HCT116 (cell line): ENCODE measurements at regions not wholly inside any gene's neighbourhood (a gene's known extent, or its start where the extent isn't known, plus 50 kb on each side); places are given as distances from the start of the nearest gene placed in this dataset.

Source experiments
- ATAC-seq: fragments of 200-7000 bp; cut with Tn5 transposase; 2 replicates; pipeline ENCODE4 v1.9.1; 2020; ENCODE audit warnings: mild to moderate bottlenecking, moderate library complexity
- BruUV-seq: library from RNA; stranded (reverse); fragments of 400-500 nt; replicated peaks from 2 replicates; lab custom pipeline; 2021; lab: Mats Ljungman, UMichigan
- CTCF ChIA-PET: fragments of 300-600 bp; sonication (Branson Sonifier 250); formaldehyde crosslinking; loops from one replicate; lab custom pipeline; 2021; ENCODE audit warnings: antibody characterized with exemption; lab: Charles Lee
- POLR2A ChIA-PET: fragments of 300-600, 350-600 bp; sonication (Branson Sonifier 250); formaldehyde crosslinking; loops from one replicate; lab custom pipeline; 2021; ENCODE audit warnings: antibody characterized with exemption; lab: Charles Lee
- RAD21 ChIA-PET, 2 experiments: fragments of 300-600 bp; sonication (Branson Sonifier 250); formaldehyde crosslinking; loops; one replicate each; lab custom pipeline; 2023; ENCODE audit warnings: low total read pairs in 2 of 2; ENCODE audit not compliant: uncharacterized antibody in 2 of 2, unreplicated experiment in 2 of 2, low non-redundant PET in 1 of 2; lab: Charles Lee
- DNase-seq: peaks from one replicate; pipeline ENCODE4 v3.0.0-alpha.2; 2010; ENCODE audit warnings: low read depth, low spot score
- H2AFZ ChIP-seq: fragments of 200-600 bp; shearing (Covaris generic), sonication (generic); 2 replicates; pipeline ENCODE4 v1.6.1; 2017; ENCODE audit warnings: low read depth, mixed run types, mixed read lengths, antibody characterized with exemption, low read length; ENCODE audit not compliant: poor library complexity, severe bottlenecking
- H3K27ac ChIP-seq: 2 replicates; pipeline ENCODE4 v1.5.1; 2012; ENCODE audit warnings: low read depth, low read length
- H3K27me3 ChIP-seq: fragments of 200-600 bp; sonication (generic); 2 replicates; pipeline ENCODE4 v1.6.1; 2016; ENCODE audit warnings: mixed run types, low read length, mixed read lengths; ENCODE audit not compliant: insufficient read depth
- H3K36me3 ChIP-seq, 2 experiments: fragments of 200-500 bp in 1 of 2; fragments of 200-600 bp in 1 of 2; sonication (Bioruptor generic) in 1 of 2; sonication (generic) in 1 of 2; 2 replicates each; pipeline versions ENCODE4 v1.5.1 to v1.6.1; 2014 to 2016; ENCODE audit warnings: low read length in 2 of 2, inconsistent platforms in 1 of 2, mixed read lengths in 1 of 2, mixed run types in 1 of 2; ENCODE audit not compliant: insufficient read depth in 2 of 2, control insufficient read depth in 1 of 2
- H3K4me1 ChIP-seq, 2 experiments: fragments of 200-600 bp in 1 of 2; sonication (generic) in 1 of 2; 2 replicates each; pipeline versions ENCODE4 v1.5.1 to v1.6.1; 2012 to 2017; ENCODE audit warnings: low read length in 2 of 2, inconsistent platforms in 1 of 2, mild to moderate bottlenecking in 1 of 2, mixed read lengths in 1 of 2, mixed run types in 1 of 2, moderate library complexity in 1 of 2; ENCODE audit not compliant: insufficient read depth in 2 of 2, control insufficient read depth in 1 of 2
- H3K4me2 ChIP-seq: fragments of 200-600 bp; sonication (generic); 2 replicates; pipeline ENCODE4 v1.6.1; 2017; ENCODE audit warnings: mixed run types, low read length, mixed read lengths
- H3K4me3 ChIP-seq, 2 experiments: fragments of 200-600 bp in 1 of 2; sonication (generic) in 1 of 2; replicated peaks in 1 of 2; 2 replicates each; pipeline ENCODE4 v1.5.1; 2011 to 2016; ENCODE audit warnings: low read length in 2 of 2, control low read depth in 1 of 2, low read depth in 1 of 2, mild to moderate bottlenecking in 1 of 2, mixed read lengths in 1 of 2, mixed run types in 1 of 2
- H3K79me2 ChIP-seq: fragments of 200-600 bp; sonication (generic); 2 replicates; pipeline ENCODE4 v1.6.1; 2017; ENCODE audit warnings: mild to moderate bottlenecking, mixed run types, low read length, moderate library complexity, mixed read lengths; ENCODE audit not compliant: insufficient read depth
- H3K9ac ChIP-seq: fragments of 200-600 bp; sonication (generic); 2 replicates; pipeline ENCODE4 v1.6.1; 2016; ENCODE audit warnings: low read length, mixed read lengths
- H3K9me2 ChIP-seq: fragments of 200-600 bp; sonication (generic), shearing (Covaris generic); 2 replicates; pipeline ENCODE4 v1.6.1; 2017; ENCODE audit warnings: mixed run types, mild to moderate bottlenecking, moderate library complexity; ENCODE audit not compliant: insufficient read depth
- H3K9me3 ChIP-seq, 2 experiments: fragments of 200-500 bp in 1 of 2; fragments of 200-600 bp in 1 of 2; sonication (Bioruptor generic) in 1 of 2; sonication (generic) in 1 of 2; 2 replicates each; pipeline ENCODE4 v1.6.1; 2014 to 2017; ENCODE audit warnings: low read length in 2 of 2, mixed read lengths in 2 of 2, inconsistent platforms in 1 of 2, low read depth in 1 of 2, mild to moderate bottlenecking in 1 of 2, mixed run types in 1 of 2, moderate library complexity in 1 of 2; ENCODE audit not compliant: control insufficient read depth in 1 of 2, insufficient read depth in 1 of 2
- H4K20me1 ChIP-seq: fragments of 200-600 bp; sonication (generic), shearing (Covaris generic); 2 replicates; pipeline ENCODE4 v1.6.1; 2017; ENCODE audit warnings: mixed run types, mild to moderate bottlenecking, moderate library complexity; ENCODE audit not compliant: insufficient read depth
- EZH2 ChIP-seq: fragments of 200-600 bp; sonication (generic); IDR thresholded peaks from 2 replicates; pipeline ENCODE4 v1.6.1; 2017; ENCODE audit warnings: antibody characterized with exemption, mixed run types
- EZH2phosphoT487 ChIP-seq: fragments of 200-600 bp; IDR thresholded peaks from 2 replicates; pipeline ENCODE4 v1.6.1; 2018; ENCODE audit warnings: antibody characterized with exemption, borderline replicate concordance
- FOSL1 ChIP-seq: IDR thresholded peaks from 2 replicates; pipeline ENCODE4 v1.6.1; 2012; ENCODE audit warnings: low read depth
- JUND ChIP-seq: IDR thresholded peaks from 2 replicates; pipeline ENCODE4 v1.6.1; 2012
- POLR2A ChIP-seq: IDR thresholded peaks from 2 replicates; pipeline ENCODE4 v1.7.0; 2011; ENCODE audit warnings: borderline replicate concordance; ENCODE audit not compliant: insufficient read depth, insufficient read length; ENCODE audit errors: extremely low read depth
- RAD21 ChIP-seq: IDR thresholded peaks from 2 replicates; pipeline ENCODE4 v1.6.1; 2012; ENCODE audit warnings: low read depth, mild to moderate bottlenecking
- REST ChIP-seq: IDR thresholded peaks from 2 replicates; pipeline ENCODE4 v1.6.1; 2012; ENCODE audit warnings: low read depth
- TCF7L2 ChIP-seq: IDR thresholded peaks from 2 replicates; pipeline ENCODE4 v1.7.0; 2011; ENCODE audit warnings: borderline replicate concordance, inconsistent platforms; ENCODE audit not compliant: insufficient read depth, insufficient read length; ENCODE audit errors: extremely low read depth
- YY1 ChIP-seq: IDR thresholded peaks from 2 replicates; pipeline ENCODE4 v1.6.1; 2011; ENCODE audit warnings: low read length, low read depth, moderate library complexity, mild to moderate bottlenecking; ENCODE audit not compliant: insufficient replicate concordance; ENCODE audit errors: extremely low read depth
- ZBTB33 ChIP-seq: IDR thresholded peaks from 2 replicates; pipeline ENCODE4 v1.6.1; 2011; ENCODE audit warnings: mild to moderate bottlenecking, low read length, moderate library complexity; ENCODE audit not compliant: insufficient replicate concordance; ENCODE audit errors: extremely low read depth
- ZFX ChIP-seq: fragments of 450-650 bp; IDR thresholded peaks from 2 replicates; pipeline ENCODE4 v1.6.1; 2017
- intact Hi-C: fragments of 100-400 bp; cut with micrococcal nuclease; formaldehyde crosslinking; loops from 2 replicates; pipeline ENCODE4 v1.10.0; 2022

- no peaks in the 10 kb centered on the region for H3K27me3 ChIP-seq
- CTCF ChIA-PET, result no interaction called here
- intact Hi-C loops, result no loop called here
- 0 out of 2 replicates have a peak overlapping the region, but pooled peaks have one; percentile 15 for H3K4me2 ChIP-seq
- DNase-seq (no peak), ATAC-seq (peak; percentile 44; the same call in 1 of the 2 replicates)
- POLR2A ChIA-PET, result no interaction called here
- RAD21 ChIA-PET, result no interaction called here
- no peaks in the 10 kb centered on the region for H4K20me1 ChIP-seq
- H3K36me3 ChIP-seq, result no peaks in the 10 kb centered on the region
- H3K79me2 ChIP-seq, result no peaks in the 10 kb centered on the region
- H3K9me2 ChIP-seq, result no peaks in the 10 kb centered on the region
- no peak overlapping the region for H3K4me3 ChIP-seq
- H3K9ac ChIP-seq, result no peak overlapping the region
- H2AFZ ChIP-seq, result no peak overlapping the region
- TF ChIP-seq EZH2phosphoT487 (no peak), ZBTB33 (no peak), JUND (no peak), TCF7L2 (no peak), ZFX (no peak), EZH2 (no peak), FOSL1 (peak; percentile 38; the same call in 1 of the 2 replicates)
- BruUV-seq, result no TSS peak
- no peaks in the 10 kb centered on the region for H3K9me3 ChIP-seq
- H3K27ac ChIP-seq, result no peak overlapping the region
- H3K4me1 ChIP-seq, result peaks cover 0 to 10% of the 10 kb centered on the region in 2 experiments; a peak in 2 of 4 replicates
Measured at GRCh38 chr12:87383680-87384079, 645.5 kb downstream of the C12orf50 start.

GRCh38 chr12:87382959-87383566 is 646.1 kb downstream of the C12orf50 start:
- Histone ChIP-seq H3K4me2 (no peak overlapping the region), H3K9me2 (no peaks in the 10 kb centered on the region), H3K79me2 (no peaks in the 10 kb centered on the region), H3K36me3 (no peaks in the 10 kb centered on the region), H3K4me1 (peaks cover 0 to 10% of the 10 kb centered on the region in 2 experiments; a peak in 2 of 4 replicates), H3K4me3 (no peak overlapping the region), H2AFZ (no peak overlapping the region), H3K27me3 (no peaks in the 10 kb centered on the region), H3K9me3 (no peaks in the 10 kb centered on the region), H4K20me1 (no peaks in the 10 kb centered on the region), H3K27ac (no peak overlapping the region), H3K9ac (no peak overlapping the region)
- ATAC-seq, result no peak
- BruUV-seq, result no TSS peak
- intact Hi-C loops, result no loop called here
- ChIA-PET POLR2A (no interaction called here), RAD21 (no interaction called here), CTCF (no interaction called here)
- no peak for DNase-seq
- TF ChIP-seq YY1, result no peak
- no peak for TF ChIP-seq JUND
- TF ChIP-seq ZBTB33, result no peak
- TF ChIP-seq RAD21, result no peak
- TF ChIP-seq POLR2A, result no peak
- no peak for TF ChIP-seq EZH2phosphoT487
- TF ChIP-seq REST, result no peak
